Stimulated activated effector memory CD8-positive, alpha-beta T cell treated with anti-CD3 and anti-CD28 coated beads, Interleukin-12 subunit alpha, Interleukin-12 subunit beta, amount 100 ng/mL, for 72 hours (primary cell): ENCODE measurements at regions not wholly inside any gene's neighbourhood (a gene's known extent, or its start where the extent isn't known, plus 50 kb on each side); places are given as distances from the start of the nearest gene placed in this dataset.

ENCODE experiments used
- ATAC-seq: fragments of 150-1000 bp; cut with Tn5 transposase; 2 replicates; pipeline ENCODE4 v1.10.0; 2021
- DNase-seq, 2 donors: peaks; one replicate each; pipeline ENCODE4 v3.0.0; 2021 to 2022; ENCODE audit warnings: low spot score in 2 of 2
- H3K27ac Mint-ChIP-seq: one replicate; pipeline ENCODE4 v1.8.0; 2022; ENCODE audit warnings: mild to moderate bottlenecking, mixed read lengths
- H3K36me3 Mint-ChIP-seq: one replicate; pipeline ENCODE4 v1.8.0; 2022; ENCODE audit warnings: mild to moderate bottlenecking, mixed read lengths
- H3K4me1 Mint-ChIP-seq: one replicate; pipeline ENCODE4 v1.8.0; 2022; ENCODE audit warnings: mixed read lengths
- H3K4me3 Mint-ChIP-seq: one replicate; pipeline ENCODE4 v1.8.0; 2022; ENCODE audit warnings: mild to moderate bottlenecking, mixed read lengths
- H3K9me3 Mint-ChIP-seq: one replicate; pipeline ENCODE4 v1.8.0; 2022; ENCODE audit warnings: mixed read lengths

DNA sequence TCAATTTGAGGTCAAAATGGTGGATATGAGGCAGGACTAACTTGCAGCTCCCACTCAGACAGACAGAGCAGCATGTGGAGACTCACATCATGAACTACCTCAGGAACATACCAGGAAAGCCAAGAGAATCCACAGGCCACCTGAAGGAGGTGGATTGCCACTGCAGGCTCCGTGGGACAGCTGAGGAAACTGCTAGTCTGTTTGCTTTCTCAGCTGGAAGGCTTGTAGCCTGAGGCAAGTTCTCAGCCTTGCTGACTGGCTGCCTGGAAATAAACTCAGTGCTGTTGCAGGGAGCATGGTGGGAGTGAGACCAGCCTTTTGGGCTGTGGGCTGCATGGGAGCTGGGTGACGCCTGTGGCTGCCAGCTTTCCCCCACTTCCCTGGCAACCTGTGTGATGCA, 202.9 kb downstream of the ZNF248 start:
- Mint-ChIP-seq H3K9me3 (peaks cover 18% of the 10 kb centered on the region), H3K4me3 (no peak overlapping the region), H3K27ac (no peak overlapping the region), H3K4me1 (no peaks in the 10 kb centered on the region), H3K36me3 (no peaks in the 10 kb centered on the region)
- DNase-seq: no peak
- ATAC-seq: no peak

DNA sequence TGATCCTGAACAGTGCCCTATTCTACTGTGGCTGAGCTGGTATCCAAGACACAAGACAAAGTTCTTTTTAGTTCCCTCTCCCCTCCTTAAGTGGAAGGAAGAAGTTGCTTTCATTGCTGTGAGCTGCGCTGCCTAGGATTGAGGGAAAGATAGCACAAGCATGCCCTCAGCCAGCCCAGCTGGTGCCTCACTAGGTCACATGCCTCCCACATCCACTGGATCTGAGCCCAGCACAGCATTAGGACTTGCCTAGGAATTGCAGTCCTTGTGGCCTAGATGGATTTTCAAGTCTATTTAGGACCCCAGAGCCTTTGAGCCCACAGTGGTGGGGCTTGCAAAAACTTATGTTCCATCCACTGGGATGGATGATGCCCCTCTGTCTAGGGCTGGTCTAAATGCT, 214.2 kb downstream of the ZNF248 start:
- peaks cover 15% of the 10 kb centered on the region for H3K9me3 Mint-ChIP-seq
- no peaks in the 10 kb centered on the region for H3K36me3 Mint-ChIP-seq
- no peak for ATAC-seq
- no peak overlapping the region for H3K4me3 Mint-ChIP-seq
- no peaks in the 10 kb centered on the region for H3K4me1 Mint-ChIP-seq
- H3K27ac Mint-ChIP-seq: no peak overlapping the region
- no peak for DNase-seq

GRCh38 chr10:37640301-37640700, 217.1 kb downstream of the ZNF248 start:
- Mint-ChIP-seq H3K27ac (no peak overlapping the region), H3K36me3 (no peaks in the 10 kb centered on the region), H3K4me3 (no peak overlapping the region), H3K4me1 (no peaks in the 10 kb centered on the region), H3K9me3 (peaks cover 30% of the 10 kb centered on the region)
- no peak for DNase-seq
- no peak for ATAC-seq

DNA sequence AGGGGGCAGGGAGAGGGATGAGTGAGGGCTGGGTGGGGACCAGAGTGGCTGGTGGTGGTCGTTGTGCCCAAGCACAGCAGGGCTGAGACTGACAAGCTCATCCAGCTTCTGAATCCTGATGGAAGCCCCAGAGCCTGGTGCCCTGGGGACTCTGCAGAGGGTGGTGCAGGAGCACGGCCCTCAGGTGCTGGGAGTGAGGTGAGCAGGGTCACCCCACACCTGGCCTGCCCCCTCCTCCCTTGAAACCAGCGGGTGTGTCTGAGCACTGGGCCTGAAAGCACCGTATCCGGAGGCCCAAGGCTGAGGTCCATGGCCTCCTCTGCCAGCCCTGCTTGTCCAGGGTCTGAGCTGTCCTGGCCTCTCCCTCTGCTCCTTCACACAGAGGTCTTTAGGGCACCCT, 218.2 kb downstream of the ZNF248 start:
- DNase-seq: no peak
- H3K27ac Mint-ChIP-seq: no peak overlapping the region
- no peaks in the 10 kb centered on the region for H3K4me1 Mint-ChIP-seq
- no peaks in the 10 kb centered on the region for H3K36me3 Mint-ChIP-seq
- H3K4me3 Mint-ChIP-seq: no peak overlapping the region
- ATAC-seq: peak; percentile 29
- peaks cover 28% of the 10 kb centered on the region for H3K9me3 Mint-ChIP-seq

DNA sequence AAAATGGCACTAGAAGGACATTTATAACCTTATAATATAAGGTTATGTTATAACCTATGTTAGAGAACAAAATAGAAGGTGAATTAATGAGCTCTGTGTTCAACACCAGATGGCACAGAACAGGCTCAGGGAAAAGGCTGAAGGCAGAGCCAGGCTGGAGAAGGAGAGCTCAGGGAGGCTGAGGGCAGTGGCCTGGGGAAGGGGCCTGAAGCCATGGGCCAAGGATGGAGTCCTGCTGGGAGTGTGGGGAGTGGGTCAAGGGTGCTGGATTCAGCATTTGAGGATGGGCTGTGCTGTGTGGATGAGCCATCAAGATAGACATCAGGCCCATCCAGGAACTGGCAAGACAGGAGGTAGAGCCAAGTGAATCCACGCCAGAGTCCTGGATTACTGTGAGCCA, 218.8 kb downstream of the ZNF248 start:
- Mint-ChIP-seq H3K27ac (no peak overlapping the region), H3K4me3 (no peak overlapping the region), H3K4me1 (no peaks in the 10 kb centered on the region), H3K36me3 (no peaks in the 10 kb centered on the region), H3K9me3 (peaks cover 23% of the 10 kb centered on the region)
- DNase-seq (no peak), ATAC-seq (no peak)

DNA sequence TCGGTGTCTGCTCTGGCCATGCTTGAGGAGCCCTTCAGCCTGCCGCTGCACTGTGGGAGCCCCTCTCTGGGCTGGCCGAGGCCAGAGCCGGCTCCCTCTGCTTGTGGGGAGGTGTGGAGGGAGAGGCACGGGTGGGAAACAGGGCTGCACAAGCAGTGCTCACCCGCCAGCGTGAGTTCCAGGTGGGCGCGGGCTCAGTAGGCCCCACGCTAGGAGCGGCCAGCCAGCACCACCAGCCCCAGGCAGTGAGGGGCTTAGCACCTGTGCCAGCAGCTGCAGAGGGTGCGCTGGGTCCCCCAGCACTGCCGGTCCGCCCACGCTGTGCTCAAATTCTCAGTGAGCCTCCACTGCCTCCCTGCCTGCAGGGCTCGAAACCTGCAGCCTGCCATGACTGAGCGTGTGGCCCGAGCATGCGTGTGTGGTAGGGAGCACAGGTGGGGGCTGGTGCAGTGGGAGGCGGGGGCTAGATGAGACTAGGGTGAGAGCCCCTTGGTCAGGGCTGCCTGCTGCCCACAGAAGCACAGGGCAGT, 223.0 kb downstream of the ZNF248 start:
- no peak for ATAC-seq
- H3K36me3 Mint-ChIP-seq: no peaks in the 10 kb centered on the region
- peaks cover 23% of the 10 kb centered on the region for H3K9me3 Mint-ChIP-seq
- H3K4me3 Mint-ChIP-seq: no peak overlapping the region
- no peaks in the 10 kb centered on the region for H3K4me1 Mint-ChIP-seq
- no peak overlapping the region for H3K27ac Mint-ChIP-seq
- no peak for DNase-seq

- Mint-ChIP-seq H3K4me1 (no peaks in the 10 kb centered on the region), H3K27ac (no peak overlapping the region), H3K9me3 (peaks cover 17% of the 10 kb centered on the region), H3K36me3 (no peaks in the 10 kb centered on the region), H3K4me3 (no peak overlapping the region)
- ATAC-seq (no peak), DNase-seq (no peak)
Observed at GRCh38 chr10:37632641-37633040, 224.8 kb downstream of the ZNF248 start.

DNA sequence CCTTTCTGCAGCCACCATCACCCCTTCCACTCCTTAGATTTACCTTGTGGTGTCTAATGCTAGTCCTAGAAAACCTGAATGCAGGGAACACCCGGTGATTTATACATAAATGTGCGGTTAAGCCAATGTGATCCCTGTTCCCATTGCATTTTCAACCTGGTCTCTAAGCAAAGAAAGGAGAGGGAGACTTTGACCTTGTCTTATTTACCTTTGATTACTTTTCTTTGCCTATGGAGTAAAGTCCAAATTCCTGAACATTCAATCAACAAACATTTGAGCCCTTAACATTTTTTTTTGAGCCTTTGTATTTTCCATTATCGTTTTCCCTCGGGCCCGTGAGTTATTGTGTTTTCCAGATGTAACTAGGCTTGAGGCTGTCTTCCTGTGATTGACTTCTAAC, 233.9 kb downstream of the ZNF248 start:
- no peak overlapping the region for H3K27ac Mint-ChIP-seq
- H3K9me3 Mint-ChIP-seq: peaks cover 24% of the 10 kb centered on the region
- no peak for ATAC-seq
- no peak for DNase-seq
- no peaks in the 10 kb centered on the region for H3K36me3 Mint-ChIP-seq
- no peak overlapping the region for H3K4me3 Mint-ChIP-seq
- H3K4me1 Mint-ChIP-seq: no peaks in the 10 kb centered on the region

- ATAC-seq (no peak), DNase-seq (no peak)
- H3K27ac Mint-ChIP-seq: no peak overlapping the region
- H3K36me3 Mint-ChIP-seq: no peaks in the 10 kb centered on the region
- no peaks in the 10 kb centered on the region for H3K4me1 Mint-ChIP-seq
- no peak overlapping the region for H3K4me3 Mint-ChIP-seq
- peaks cover 17% of the 10 kb centered on the region for H3K9me3 Mint-ChIP-seq
Observed at GRCh38 chr10:37619336-37619735, 238.1 kb downstream of the ZNF248 start.

DNA sequence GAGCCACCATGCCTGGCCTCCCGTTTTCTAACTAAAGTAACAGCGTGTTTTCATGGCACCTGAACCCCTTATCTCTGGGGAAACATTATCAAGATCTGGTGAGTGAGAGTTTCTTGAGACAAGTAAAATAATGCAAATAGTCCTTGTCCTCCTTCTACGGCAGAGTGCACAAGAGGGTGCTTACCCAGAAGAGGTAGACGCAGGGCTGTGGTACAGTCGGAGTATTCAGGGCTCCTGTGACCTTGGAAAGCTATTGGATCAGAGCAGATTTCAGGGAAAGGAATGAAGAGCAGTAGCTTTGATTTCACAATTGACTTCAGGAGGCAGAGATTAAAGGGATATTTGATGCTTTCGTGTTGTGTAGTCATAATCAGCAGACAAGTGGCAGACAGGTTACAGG, 269.1 kb downstream of the ZNF248 start:
- no peaks in the 10 kb centered on the region for H3K4me1 Mint-ChIP-seq
- no peak overlapping the region for H3K27ac Mint-ChIP-seq
- H3K4me3 Mint-ChIP-seq: no peak overlapping the region
- DNase-seq: no peak
- no peak for ATAC-seq
- H3K9me3 Mint-ChIP-seq: peaks cover 7% of the 10 kb centered on the region
- no peaks in the 10 kb centered on the region for H3K36me3 Mint-ChIP-seq

DNA sequence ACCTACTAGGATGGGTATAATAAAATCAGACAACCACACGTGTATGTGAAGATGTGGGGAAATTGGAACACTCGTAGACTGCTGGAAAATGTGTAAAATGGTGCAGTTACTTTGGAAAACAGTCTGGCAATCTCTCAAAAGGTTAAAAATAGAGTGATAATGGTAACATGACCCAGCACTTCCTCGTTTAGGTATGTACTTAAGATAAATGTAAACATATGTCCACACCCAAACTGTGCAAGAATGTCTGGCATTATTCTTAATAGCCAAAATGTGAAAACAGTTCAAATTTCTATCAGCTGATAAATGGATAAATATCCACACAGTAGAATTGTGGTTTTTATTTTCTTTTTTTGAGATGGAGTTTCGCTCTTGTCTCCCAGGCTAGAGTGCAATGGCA, 272.8 kb downstream of the ZNF248 start:
- Mint-ChIP-seq H3K4me3 (no peak overlapping the region), H3K4me1 (no peaks in the 10 kb centered on the region)

GRCh38 chr10:37582237-37582636, 275.2 kb downstream of the ZNF248 start:
- DNase-seq (no peak), ATAC-seq (no peak)
- Mint-ChIP-seq H3K27ac (no peak overlapping the region), H3K4me1 (no peaks in the 10 kb centered on the region), H3K4me3 (no peak overlapping the region), H3K9me3 (peaks cover 5% of the 10 kb centered on the region), H3K36me3 (no peaks in the 10 kb centered on the region)

More for the DNA sequence above, 272.8 kb downstream of the ZNF248 start:
- no peak for DNase-seq
- no peaks in the 10 kb centered on the region for H3K36me3 Mint-ChIP-seq
- peaks cover 5% of the 10 kb centered on the region for H3K9me3 Mint-ChIP-seq
- ATAC-seq: no peak
- no peak overlapping the region for H3K27ac Mint-ChIP-seq

- Mint-ChIP-seq H3K27ac (no peak overlapping the region), H3K36me3 (no peaks in the 10 kb centered on the region), H3K4me1 (no peaks in the 10 kb centered on the region), H3K4me3 (no peak overlapping the region), H3K9me3 (peaks cover 10% of the 10 kb centered on the region)
- no peak for ATAC-seq
- no peak for DNase-seq
Observed at GRCh38 chr10:37576154-37576553, 281.3 kb downstream of the ZNF248 start.

DNA sequence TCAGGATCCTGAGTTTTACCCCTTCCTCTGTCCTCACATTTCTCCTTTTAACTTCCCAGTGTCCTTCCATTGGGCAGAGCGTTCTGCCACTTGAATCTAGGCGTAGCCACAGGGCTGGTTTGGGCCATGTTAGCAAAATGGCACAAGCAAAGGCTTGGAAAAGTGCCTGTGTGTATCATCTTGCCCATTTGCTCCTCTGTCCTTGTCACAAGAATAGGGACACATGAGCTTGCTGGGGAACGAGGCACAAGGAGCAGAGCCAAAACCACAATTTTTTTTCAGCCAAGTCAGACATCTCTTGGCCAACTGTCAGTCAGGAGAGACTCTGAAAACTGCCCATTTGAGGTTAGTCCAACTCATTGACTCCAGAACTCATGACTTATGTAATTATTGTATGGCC, 285.2 kb downstream of the ZNF248 start:
- Mint-ChIP-seq H3K27ac (no peak overlapping the region), H3K9me3 (peaks cover 14% of the 10 kb centered on the region), H3K4me3 (no peak overlapping the region), H3K36me3 (no peaks in the 10 kb centered on the region), H3K4me1 (no peaks in the 10 kb centered on the region)
- DNase-seq: no peak
- no peak for ATAC-seq

DNA sequence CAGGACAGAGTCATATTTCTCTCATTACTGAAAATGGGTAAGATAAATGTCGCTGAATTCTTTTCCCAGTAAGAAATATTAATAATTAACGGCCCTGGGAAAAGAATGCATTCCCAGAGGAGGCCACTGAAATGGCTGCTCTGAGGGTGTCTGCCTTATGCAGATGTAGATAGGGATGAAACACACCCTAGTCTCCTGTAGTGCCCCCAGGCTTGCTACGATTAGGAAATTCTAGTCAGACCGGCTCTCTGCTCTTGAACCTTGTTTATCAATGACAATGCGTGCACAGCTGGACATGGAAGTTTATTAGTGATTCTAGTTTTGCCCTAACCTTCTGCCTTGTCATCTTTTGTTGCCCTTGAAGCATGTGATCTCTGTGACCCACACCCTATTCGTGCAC, 291.1 kb downstream of the ZNF248 start:
- DNase-seq (no peak), ATAC-seq (no peak)
- no peaks in the 10 kb centered on the region for H3K4me1 Mint-ChIP-seq
- H3K9me3 Mint-ChIP-seq: peaks cover 3% of the 10 kb centered on the region
- H3K27ac Mint-ChIP-seq: no peak overlapping the region
- H3K36me3 Mint-ChIP-seq: no peaks in the 10 kb centered on the region
- H3K4me3 Mint-ChIP-seq: no peak overlapping the region

DNA sequence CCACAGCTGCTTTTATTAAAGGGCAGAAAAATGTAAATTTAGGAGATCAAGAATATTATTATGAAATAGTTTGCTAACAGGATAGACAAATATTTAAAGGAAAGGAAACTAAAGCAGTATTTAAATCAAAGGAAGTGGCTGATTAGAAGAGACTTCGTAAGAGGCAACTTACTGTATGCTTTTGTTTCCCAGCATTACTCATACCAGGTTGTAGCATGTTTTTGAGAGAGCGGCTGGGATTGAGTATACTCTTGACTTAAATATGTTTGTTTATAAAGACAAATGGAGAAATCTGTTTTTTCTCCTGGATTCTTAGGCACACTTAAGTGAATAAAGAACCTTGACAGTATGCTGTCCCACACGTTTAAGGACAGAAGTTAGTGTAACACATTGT, 293.7 kb downstream of the ZNF248 start:
- no peak for DNase-seq
- H3K36me3 Mint-ChIP-seq: no peaks in the 10 kb centered on the region
- no peak overlapping the region for H3K27ac Mint-ChIP-seq
- peaks cover 15% of the 10 kb centered on the region for H3K9me3 Mint-ChIP-seq
- ATAC-seq: no peak
- H3K4me3 Mint-ChIP-seq: no peak overlapping the region
- no peaks in the 10 kb centered on the region for H3K4me1 Mint-ChIP-seq

- no peak overlapping the region for H3K27ac Mint-ChIP-seq
- ATAC-seq: no peak
- H3K4me1 Mint-ChIP-seq: no peaks in the 10 kb centered on the region
- peaks cover 12% of the 10 kb centered on the region for H3K9me3 Mint-ChIP-seq
- no peak overlapping the region for H3K4me3 Mint-ChIP-seq
- no peak for DNase-seq
- no peaks in the 10 kb centered on the region for H3K36me3 Mint-ChIP-seq
Observed at GRCh38 chr10:37563107-37563714, 294.2 kb downstream of the ZNF248 start.
